HG03025 (cell line): ENCODE measurements at regions not wholly inside any gene's neighbourhood (a gene's known extent, or its start where the extent isn't known, plus 50 kb on each side); places are given as distances from the start of the nearest gene placed in this dataset.

Experiments used
- ATAC-seq: cut with Tn5 transposase; IDR thresholded peaks from one replicate; pipeline ENCODE4 v1.9.1; 2021; ENCODE audit warnings: mild to moderate bottlenecking, moderate library complexity; ENCODE audit not compliant: unreplicated experiment, low FRiP score

DNA sequence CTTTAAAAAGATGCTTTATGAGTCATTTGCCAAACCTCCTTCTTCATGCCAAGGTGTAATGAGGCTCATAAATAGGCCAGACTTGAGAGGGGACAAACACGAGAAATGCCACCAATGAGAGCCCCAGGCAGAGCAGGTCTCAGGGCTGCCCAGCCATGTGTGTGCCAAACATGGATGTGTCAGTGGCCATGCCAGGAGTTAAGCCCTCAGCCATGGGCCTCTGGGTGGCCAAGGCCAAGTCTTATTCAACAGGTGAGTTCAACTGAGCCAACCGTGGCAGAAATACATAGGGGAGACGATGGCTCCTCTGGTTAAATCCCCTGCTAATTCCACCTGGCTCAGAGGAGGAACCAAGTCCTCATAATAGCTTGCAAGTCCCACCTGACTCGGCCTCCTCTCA is 358.8 kb downstream of the PREX1 start:
- no peak for ATAC-seq

DNA sequence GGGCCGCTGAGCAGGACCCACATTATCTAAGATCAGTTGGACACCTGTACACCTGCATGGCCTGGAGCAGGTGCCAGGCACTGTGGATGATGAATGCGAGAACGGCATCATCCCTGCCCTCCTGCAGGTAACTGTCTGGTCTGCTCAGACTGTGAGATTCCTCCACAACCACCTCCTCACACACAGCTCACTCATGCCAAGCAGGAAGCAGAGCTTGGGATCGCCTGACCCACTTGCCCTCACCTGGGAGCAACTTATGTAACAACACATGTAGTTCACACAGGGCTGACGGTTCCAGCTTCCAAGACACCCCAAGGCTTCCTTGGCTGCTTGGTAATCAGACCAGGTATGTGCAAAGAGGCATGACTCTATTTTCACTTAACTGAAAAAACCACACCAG is 359.2 kb downstream of the PREX1 start:
- ATAC-seq: no peak

DNA sequence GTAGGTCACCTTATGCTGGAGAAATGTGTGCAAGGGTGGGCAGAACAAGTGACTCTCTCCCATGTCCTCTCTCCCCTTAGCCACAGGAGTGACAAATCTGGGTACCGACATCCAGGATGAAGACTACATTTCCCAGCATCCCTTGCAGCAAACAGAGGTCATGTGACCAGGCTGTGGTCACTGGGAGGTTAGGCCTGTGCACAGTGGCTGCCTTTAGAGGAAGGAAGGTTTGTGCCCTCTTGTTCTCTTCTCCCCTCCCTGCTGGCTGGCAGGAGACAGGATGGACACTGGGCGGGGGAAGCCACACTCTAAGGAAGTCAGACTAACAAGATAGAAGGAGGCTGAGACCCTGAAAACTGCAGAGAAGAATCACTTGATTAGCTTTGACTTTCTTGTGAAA is 360.2 kb downstream of the PREX1 start:
- no peak for ATAC-seq

DNA sequence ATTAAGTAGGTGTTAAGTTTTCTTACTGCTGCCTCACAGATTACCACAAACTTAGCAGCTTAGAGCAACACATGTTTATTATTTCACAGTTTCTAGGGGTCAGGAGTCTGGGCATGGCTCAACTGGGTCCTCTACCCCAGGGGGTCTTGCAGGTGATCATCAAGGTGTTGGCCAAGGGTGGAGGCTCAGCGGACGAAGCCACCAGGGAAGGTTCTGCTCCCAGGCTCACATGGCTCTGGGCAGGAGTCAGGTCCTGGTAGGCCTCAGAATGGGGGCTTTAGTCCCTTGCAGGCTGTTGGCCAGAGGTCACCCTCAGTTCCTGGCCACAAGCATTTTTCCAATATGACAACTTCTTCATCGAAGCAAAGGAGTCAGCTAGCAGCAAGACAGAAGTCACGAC is 362.5 kb downstream of the PREX1 start:
- ATAC-seq: no peak

DNA sequence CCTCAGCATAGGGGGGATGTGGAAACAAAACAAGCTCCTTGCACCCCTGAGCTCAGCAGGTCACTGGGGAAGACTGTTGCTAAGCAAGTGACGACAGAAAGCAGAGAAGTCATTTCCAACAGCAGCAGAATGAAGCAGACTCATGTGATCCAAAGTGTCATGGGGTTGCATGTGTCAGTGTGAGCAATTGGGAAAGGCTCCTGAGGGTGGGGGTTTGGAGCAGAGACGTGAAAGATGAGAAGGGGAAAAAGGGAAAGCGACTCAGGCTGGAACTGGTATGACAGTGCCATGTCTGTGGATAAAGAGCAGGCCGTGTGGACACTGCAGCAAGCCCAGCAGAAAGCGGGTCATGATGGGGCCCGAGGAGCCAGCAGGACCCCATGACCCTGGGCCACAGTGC is 363.9 kb downstream of the PREX1 start:
- no peak for ATAC-seq

DNA sequence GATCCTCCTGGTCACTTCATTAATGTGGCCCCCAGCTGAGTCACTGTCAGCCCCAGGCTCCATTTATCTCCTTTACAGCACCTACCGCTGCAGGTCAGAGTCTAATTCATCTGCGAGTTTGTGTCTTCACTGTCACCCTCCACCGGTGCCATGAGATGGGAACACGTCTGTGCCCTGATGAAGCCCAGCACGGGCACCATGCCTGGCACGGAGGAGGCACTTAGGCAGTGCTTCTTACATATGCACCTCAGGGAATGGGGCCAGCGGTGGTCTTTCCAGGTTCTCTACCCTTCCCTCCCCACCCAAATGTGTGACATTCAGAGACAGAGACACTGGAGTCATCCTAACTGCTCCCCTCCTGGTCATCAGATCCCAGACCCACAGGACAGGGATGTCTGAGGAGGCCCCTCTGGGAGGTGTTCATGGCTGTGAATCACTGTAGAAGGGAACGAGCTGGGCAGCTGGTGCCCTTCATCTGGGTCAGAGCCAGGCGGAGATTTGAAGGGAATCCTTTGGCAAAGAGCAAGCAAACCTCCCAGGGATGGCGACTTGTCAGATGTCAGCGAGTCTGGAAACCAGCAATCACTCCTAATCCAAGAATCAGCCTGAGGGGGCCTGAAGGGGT is 364.6 kb downstream of the PREX1 start:
- ATAC-seq: no peak

DNA sequence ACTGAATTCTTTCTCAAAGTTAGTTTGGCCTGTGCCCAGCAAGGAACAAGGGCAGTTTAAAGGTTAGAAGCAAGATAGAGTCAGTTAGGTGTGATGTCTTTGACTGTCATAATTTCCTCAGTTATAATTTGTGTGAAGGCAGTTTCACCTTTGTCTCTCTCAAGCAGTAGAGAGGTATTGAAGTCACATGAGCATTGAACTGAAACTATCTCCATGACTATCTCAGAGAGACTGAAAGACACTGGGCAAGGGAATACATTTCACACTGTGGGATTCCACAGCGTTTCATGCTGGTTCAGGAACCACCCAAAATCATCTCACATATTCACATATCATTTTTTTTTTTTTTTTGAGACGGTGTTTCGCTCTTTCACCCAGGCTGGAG is 366.1 kb downstream of the PREX1 start:
- ATAC-seq: no peak

DNA sequence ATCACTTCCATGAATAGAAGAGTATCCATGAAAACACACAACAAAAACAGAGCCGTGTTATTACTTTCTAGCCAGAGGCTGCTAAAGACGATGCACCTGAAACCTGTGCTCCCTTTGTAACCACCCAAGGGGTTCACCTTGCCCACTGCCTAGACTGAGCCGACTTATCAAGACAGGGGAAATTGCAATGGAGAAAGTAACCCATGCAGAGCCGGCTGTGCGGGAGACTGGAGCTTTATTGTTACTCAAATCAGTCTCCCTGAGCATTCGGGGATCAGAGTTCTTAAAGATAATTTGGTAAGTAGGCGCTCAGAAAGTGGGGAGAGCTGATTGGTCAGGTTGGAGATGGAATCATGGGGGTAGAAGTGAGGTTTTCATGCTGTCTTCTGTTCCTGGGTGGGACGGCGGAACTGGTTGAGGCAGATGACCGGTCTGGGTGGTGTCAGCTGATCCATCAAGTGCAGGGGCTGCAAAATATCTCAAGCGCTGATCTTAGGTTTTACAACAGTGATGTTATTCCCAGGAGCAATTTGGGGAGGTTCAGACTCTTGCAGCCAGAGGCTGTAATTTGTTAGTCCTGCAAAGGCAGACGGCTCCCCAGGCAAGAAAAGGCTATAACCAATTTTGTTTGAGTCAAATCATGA is 366.6 kb downstream of the PREX1 start:
- no peak for ATAC-seq

DNA sequence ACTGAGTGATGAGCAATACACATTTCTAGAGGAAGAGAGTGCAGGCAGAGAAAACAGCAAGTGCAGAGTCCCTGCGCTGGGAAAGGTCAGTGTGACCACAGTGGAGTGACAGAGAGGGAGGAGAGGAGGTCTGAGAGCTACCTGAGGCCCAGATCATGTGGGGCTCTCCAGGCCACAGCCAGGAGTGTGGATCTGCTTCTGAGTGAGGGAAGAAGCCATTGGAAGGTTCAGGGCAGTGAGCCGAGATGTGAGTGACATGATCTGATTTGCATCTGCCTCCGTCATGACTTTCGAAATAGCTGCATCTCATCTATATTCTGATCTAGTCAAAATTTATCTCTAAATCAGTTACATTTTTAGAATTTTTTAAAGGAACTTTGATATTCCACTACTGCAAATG is 367.1 kb downstream of the PREX1 start:
- no peak for ATAC-seq

DNA sequence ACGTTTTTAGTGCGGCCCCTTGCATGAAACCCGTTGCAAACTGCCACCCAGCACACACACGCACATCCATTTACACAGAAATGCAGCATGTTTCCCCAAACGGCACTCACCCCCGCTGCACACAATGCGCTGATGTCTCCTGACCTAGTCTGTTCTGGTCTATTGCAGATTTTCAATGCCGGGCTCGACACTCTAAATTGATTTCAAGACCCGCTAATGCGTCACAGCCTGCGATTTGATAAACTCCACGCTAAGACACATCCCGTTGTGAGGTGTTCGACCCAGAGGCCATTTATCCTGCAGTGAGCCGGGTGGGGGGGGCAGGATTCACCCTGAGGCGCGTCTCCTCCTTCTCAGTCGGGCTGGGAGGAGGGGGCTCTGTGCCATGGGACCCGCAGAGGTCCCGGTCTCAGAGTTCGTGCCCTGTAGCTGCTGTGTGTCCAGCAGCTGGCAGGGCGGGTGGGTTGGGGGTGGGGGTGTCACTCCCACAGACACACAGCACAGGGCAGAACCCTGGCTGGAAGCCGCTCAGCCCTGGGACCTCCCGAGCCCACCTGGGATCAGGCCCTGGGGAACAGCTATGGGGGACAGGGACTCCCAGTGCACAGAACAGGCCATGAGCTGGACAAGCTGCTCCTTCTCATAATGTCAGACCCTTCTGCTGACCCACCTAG is 367.9 kb downstream of the PREX1 start:
- ATAC-seq: no peak

DNA sequence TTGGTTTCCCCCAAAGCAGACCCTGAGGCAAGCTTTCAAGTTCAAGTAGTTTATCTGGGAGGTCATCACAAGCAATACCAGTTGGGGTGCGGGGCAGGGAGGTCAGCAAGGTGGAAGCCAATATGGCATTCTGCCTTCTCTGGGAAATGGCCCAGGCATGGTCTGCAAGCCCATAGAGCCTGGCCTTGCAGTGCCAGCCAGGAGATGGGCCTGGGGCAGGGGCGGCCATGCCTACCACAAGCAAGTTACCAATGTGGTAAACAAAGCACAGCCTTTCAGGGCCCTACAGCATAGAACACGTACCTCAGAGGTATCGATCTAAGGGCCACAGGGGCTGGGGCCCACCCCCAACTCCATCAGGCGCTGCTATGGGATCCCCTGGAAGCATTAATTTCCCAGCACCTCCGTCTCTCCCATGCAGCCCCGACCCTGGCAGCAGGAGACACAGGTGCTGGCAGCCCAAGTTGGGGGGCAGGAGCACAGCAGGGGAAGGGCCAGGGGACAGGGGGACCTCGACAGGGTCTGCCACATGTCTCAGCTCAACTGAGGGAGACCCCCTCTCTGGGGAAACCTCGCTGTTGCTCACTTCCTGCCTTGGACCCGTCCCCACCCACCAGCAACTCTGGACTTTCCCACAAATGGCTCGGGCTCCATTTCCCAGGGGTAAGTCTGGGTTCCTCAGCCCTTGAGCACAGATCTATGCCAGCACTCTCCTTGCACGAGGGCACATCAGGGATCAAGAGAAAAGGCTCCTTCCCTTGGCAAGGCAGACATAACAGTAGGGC is 369.0 kb downstream of the PREX1 start:
- no peak for ATAC-seq

DNA sequence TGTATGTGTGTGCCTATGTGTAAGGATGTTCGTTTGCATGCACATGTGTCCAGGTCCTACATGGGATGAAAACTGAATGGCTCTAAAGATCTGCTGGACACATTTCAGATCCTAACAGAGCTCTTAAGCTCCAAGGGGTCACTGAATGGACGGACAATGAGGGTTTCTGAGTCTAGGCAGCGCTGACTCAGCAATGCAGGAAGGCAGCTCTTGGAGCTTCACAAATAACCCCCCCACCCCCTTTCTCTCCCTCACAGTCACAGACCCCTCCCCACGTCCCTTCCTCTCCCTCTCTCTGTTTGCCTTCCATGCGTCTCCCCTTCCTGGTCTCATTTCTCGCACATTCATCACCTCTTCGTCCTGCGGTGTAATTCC is 369.8 kb downstream of the PREX1 start:
- no peak for ATAC-seq

DNA sequence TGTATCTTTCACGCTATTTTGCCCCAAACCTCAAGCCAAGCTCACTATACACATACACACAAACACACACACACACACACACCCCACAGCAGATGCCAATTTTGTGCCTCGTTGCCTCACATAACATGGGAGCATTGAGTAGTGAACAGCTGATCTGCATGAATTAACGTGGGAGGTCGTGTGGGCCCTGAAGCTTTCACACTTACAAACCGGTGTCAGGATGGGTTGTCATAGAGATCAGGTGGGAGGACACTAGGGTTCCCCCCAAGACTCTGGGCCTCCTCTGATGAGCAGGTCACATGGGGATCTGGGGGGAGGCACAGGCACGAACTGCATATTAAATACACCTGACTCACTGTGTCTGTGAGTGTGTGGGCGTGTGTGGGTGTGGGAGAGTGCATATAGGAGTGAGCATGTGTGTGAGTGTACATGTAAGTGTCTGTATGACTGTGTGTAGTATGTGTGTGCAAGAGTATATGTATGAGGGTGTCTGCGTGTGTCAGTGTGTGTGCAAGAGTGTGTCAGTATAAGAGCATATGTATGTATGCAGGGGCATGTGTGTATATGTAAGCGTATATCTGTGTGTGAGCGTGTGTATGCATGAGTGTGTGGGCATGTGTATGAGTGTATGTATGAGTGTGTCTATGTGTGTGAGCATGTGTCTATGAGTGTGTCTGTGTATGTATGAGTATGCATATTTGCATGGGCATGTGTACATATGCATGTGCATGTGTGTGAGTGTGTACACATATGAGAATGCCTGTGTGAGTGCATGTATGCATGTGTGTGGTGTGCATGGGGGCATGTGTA is 370.4 kb downstream of the PREX1 start:
- no peak for ATAC-seq

DNA sequence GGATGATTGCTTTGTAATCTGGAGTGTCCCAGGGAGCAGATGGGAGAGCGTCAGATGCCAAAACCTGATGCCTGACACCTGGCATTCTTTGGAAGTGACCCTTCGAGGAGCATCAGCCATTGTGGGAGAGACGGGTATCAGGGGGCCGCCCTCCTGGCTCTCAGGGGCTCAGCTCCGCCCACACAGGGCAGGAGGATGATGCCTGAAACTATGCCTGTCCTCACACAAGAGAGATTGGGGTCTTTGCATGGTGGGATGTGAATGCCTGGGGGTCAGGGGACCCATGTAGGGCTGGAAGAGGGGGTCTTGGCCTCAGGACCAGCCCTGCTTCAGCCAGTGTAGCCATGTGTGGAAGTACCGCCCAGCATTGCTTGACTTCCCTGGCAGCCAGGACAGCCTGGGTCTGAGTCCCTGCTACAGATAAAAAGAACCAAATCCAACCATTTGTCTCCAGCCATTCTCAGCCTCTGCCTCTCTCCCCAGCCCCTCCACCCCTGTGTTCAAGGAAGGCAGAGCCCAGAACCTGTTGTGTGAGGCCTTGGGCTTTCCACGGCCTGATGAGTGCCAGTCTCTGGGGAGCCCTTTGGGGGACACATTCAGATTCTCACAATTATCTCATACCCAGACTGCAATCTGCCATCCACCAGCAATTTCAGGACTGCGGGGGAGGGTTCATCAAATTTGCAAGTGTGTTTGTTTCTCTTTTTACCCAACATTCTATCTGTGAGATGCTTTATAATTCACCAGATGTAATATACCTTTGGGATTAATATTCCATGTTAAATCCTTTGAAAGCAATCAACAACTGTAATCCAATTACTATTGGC is 371.2 kb downstream of the PREX1 start:
- no peak for ATAC-seq

DNA sequence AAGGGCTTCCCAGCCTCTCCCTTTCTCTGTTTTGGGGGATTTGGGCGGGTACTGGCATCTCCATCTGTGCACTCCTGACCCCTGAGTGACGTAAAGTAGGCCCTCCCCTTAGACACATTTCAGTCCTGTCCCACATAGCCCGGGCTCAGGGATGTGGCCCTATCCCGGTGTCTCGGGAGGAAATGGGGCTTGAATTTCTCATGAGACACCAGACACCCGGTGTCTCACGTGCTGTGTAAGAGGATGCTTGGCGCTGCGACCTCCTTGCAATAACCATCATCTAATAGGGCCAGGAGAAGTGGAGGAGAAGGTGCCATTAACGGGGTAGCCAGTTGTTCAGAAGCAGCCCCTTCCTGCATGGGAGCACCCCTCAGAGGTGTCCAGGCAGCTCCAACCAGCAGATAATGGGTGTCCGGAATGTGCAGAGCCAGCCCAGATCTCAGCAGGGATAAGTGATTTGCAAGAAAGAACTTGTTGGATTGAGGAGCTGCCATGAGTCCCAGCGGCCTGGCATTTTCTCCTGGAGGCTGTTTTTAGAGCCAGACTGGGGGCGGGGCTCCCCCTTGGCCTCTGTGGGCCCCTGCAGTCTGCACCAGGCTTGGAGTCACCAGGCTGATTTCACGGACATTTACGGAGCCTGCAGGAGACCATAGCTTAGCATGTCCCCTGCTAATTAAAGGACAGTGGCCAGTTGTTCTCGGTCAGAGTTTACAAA is 372.0 kb downstream of the PREX1 start:
- ATAC-seq: no peak

DNA sequence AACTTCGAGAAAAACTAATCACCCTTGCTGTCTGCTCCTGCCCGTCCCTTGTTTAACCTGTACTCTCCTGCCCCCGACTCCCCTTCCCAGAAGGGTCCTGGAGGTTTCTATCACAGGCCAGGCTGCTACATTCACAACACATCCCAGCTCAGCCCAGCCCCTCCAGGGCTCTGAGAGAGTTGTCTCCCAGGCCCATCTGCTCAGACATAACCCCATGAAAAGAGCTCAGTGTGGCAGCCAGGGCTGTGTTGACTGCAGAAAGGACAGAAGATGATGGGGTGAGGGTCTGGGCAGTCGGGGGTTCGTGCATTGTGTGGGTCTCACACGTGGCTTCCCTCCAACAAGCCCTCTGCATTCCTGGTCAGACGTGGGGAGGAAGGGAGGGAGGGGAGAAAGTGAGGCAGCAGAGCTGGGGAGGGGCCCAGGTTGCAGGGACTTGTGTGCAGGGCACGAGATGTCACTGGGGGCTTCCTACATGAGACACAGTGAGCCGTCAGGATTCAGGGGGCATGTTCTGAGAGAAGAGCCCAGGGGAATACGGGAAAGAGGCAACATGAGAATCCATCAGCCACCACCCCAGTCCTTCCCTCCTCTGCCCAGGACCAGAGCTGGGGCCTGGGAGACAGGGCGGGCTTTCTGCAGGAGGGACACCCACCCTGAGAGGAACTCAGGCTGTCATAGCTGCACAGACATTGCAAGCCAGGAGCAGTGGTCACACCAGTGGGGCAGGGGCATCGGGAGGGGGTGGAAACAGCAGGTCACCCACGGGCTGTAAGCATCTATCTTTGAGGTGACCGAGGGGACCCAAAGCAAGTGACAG is 372.9 kb downstream of the PREX1 start:
- ATAC-seq: no peak

DNA sequence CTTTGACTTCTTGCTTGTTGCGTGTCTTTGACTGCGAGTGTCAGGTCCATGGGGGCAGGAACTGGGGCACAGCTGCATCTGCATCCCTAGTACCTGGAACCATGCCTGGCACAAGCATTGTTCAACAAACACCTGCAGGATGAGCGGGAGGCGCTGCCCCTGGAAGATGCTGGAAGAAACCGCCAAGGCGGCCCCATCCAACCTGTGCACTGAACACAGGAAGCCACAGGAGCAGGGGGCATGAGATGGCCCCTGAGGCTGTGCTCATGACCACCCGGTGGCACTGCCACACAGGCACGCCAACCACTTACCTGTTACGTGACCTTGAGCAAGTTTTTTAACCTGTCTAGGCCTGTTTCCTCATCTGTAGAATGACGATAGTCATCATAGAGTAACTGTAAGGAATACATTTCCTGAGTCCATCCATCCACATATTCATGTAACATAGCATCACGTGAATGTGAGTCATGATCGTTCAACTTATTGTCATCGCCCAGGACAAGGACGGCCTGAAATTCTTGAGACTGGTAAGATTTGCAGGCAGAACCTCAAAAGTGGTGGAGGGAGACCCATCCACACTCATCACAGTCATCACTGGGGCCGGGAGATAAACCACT is 374.2 kb downstream of the PREX1 start:
- ATAC-seq: no peak

DNA sequence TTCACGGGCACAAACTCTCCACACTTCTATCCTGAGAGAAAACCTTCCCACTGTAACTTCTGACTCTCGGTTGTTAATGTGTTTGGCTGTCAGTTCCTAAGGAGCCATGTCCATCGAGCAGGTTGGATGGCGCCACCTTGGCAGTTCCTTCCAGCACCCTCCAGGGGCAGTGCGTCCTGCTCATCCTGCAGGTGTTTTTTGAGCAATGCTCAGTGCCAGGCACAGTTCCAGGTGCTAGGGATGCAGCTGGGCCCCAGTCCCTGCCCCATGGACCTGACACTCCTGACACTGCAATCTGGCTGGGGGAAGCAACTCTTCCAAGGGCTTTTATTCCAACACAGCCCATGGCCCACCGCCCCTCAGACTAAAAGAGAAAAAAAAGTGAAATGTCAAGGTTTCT is 376.4 kb downstream of the PREX1 start:
- no peak for ATAC-seq
